H1 (cell line): ENCODE measurements at regions not wholly inside any gene's neighbourhood (a gene's known extent, or its start where the extent isn't known, plus 50 kb on each side); places are given as distances from the start of the nearest gene placed in this dataset. TPM values are rescaled to one million over a fixed set of nuclear protein-coding genes. Genes with fewer than 3 reads are reported as not detected.

ENCODE experiments used
- microRNA-seq, 2 experiments: library from miRNA; unstranded; fragments of <30 nt; microRNA quantifications; one replicate each; pipeline versions ENCODE4 to v1.2.0, GENCODE V29; 2016 to 2020; ENCODE audit warnings: borderline microRNAs expressed in 2 of 2, borderline number of aligned reads in 2 of 2, borderline replicate concordance in 1 of 2
- small RNA-seq: library from polyadenylated mRNA; stranded (forward); fragments of <200 nt; extraction: miRNeasy Mini kit (QIAGEN cat#:217004); gene quantifications from one replicate; pipeline ENCODE3, GENCODE V24; 2013; ENCODE audit not compliant: insufficient read depth

Small RNAs in the stretch of these regions (microRNA-seq; reads per million reads assigned to microRNA genes)
- 0 reads per million in 2 experiments for gene MIR4477B

Small RNAs in the stretch of these regions (small RNA-seq; reads per million reads assigned to genes)
- not detected for gene MIR4477B
- not detected for gene PTGER4P3
- not detected for gene RNA5SP284
